ENCODE measurements at regions not wholly inside any gene's neighbourhood (a gene's known extent, or its start where the extent isn't known, plus 50 kb on each side); places are given as distances from the start of the nearest gene placed in this dataset.

DNA sequence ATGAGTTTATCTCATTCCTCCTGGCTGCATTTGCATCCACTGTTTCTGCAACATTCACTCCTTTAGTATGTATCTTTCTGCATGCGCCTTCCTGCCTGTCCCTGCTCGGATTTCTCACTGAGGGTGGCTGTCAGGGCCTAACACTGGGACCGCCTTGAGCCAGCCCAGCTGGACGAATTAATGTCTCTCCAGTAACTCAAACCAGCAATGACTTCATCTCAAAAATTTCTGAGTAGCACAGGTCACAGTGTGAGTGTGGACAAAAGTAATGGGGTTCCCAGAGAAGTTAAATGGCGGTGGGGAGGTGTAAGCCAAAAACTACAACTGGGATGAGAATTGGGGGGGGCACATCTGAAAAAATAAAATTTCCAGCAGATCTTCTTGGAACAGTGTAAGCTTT is 444.0 kb upstream of the MGMT start:
- no peak for DNase-seq (ENCODE audit: extremely low read depth in 1 of 2, low read depth in 1 of 2)

- DNase-seq (ENCODE audit: extremely low read depth in 1 of 2, low read depth in 1 of 2): no peak
Measured at GRCh38 chr10:129024046-129024445, 443.0 kb upstream of the MGMT start.

GRCh38 chr10:129025787-129026186 is 441.3 kb upstream of the MGMT start:
- DNase-seq (ENCODE audit: extremely low read depth in 1 of 2, low read depth in 1 of 2): no peak

DNA sequence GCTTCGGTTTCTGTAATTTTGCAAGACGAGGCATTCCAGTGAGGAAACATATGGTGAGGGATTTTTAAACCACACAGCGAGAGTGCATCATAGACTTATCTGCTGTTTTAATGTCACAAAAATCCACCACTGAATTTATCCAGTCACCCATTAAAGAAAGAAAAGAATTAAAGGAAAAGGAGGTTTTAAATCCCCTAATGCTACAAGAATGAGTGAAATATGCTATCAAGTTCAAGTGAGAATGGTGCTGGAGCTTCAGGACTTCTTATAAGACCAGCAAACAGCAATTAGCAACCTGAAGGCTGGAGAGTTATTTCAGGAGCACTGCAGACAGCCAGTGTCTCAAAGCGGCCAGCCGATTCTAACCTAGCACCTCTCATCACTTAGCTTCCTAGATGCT is 439.1 kb upstream of the MGMT start:
- no peak for DNase-seq (ENCODE audit: extremely low read depth in 1 of 2, low read depth in 1 of 2)

DNA sequence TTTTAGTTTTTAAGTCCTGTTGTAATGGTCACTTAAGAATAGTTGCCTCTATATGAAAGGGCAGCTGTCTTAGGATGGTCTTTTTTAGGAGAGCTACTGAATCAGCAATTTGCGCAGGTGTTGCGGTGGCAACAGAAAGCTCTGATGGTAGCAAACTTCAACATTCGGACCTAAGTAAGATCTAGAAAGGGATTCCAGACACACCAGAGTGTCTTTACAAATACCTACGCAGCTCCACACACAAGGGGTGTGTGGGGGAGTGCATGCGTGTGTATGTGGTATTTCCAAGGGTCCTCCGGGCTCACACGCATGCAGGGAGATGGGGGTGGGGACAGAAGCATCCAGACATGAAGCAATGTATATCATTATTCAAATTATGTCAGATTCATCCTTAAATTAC is 438.6 kb upstream of the MGMT start:
- DNase-seq (ENCODE audit: extremely low read depth in 1 of 2, low read depth in 1 of 2): no peak

- DNase-seq (ENCODE audit: extremely low read depth in 1 of 2, low read depth in 1 of 2): no peak
Measured at GRCh38 chr10:129029051-129029450, 438.0 kb upstream of the MGMT start.

DNA sequence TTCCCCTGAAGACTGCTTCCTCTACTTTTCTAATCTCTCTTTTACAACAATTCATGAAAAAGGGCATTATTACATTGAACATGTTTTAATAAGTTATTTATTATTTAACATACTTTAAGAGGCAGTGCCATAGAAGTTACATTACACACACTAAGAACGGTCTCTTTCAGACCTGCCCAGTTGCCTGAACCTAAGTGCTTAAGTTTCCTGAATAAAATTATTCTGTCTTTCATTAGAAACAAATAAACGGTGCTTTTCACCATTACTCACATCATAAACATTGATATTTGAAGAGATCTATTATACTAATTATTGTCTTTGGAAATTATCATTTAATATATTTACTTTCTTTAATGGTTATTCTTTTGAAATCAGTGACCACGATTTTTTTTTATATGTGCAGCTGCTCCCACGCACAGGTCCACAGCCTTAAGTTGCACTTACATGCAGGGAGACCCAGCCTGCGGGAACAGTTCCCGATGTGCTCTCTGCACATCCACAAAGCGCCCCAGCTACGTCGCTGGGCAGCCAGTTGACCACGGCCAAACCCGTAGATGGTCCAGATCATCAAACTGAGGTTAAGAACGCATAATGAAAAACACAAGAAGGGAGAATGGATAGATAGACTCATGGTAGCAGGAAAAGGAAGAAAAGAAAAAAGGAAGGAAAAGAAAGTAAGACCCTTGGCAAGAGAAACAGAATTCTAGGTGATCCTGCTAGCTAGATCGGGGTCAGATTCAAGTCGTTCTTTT is 437.0 kb upstream of the MGMT start:
- DNase-seq (ENCODE audit: extremely low read depth in 1 of 2, low read depth in 1 of 2): no peak

DNA sequence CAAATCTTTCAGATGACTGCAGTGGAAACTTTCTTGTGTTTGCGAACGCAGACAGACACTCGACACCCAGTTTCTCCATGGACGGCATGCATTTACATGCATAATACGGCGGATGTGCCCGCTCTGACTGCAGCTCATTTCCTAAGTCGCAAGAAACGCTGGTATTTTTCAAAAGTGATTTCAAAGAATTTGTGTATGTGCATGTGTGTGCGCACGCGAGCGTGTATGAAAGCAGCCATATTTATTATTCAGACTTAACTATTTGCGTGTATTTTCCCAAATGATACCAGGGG is 436.5 kb upstream of the MGMT start:
- DNase-seq (ENCODE audit: extremely low read depth in 1 of 2, low read depth in 1 of 2): no peak

GRCh38 chr10:129030996-129031843 is 435.8 kb upstream of the MGMT start:
- peak in 1 of 2 donors; percentile 44 for DNase-seq (ENCODE audit: extremely low read depth in 1 of 2, low read depth in 1 of 2)

DNA sequence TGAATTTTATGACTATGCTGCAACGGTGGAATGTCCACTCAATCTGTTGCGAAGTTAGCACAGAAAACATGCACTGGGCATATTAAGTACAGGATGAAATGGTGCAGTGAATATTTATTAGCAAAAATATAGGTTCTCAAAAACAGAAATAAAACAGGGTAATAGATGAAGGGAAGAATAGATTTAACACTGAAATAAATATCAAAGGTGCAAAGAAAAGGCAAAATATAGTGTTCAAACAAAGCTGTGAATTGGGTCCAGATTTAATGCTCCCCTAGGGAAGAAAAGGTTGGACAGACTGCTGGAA is 435.2 kb upstream of the MGMT start:
- DNase-seq (ENCODE audit: extremely low read depth in 1 of 2, low read depth in 1 of 2): no peak

DNA sequence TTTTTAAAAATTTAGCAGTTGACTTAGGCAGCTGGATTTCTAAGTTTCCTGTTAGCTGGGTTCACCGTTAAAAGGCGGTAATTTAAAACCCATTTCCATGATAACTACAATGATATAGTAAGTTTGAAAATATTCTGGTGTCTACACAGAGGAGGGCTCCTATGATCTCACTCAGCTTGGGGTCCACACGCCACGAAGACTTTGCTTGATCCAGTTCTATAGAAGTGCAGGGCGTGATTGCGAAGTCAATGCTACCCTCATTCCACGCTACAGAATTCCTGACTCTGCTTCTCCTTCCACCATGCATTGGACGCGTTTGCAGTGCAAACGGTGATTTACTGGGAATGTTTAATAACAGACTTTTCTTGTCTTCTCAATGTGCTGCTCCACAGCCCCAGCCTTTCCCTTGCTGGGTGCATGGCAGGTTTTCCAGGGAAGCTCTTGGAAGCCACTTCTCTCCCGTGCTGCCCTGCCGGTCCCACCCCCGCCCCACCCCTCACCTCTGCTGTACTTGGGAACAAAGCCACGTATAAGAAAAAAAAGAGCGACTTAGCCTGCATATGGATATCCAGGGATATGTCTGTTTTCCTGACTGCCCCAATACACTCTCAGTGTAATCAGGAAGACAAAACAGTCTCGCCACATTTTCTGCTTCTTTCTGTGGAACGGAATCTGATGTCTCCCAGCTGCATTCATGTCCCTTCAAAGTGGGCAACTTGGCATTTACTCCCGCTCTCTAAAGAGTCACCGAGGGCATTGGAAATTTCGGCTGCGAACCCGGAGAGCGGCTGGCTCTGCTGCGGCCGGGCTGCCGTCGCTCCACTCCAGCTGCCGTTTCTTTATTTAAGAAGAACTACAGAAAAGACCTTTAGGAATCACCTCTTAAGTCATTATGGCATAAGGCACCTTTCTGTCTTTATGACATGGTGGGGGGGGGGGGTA is 434.4 kb upstream of the MGMT start:
- DNase-seq (ENCODE audit: extremely low read depth in 1 of 2, low read depth in 1 of 2): no peak

DNA sequence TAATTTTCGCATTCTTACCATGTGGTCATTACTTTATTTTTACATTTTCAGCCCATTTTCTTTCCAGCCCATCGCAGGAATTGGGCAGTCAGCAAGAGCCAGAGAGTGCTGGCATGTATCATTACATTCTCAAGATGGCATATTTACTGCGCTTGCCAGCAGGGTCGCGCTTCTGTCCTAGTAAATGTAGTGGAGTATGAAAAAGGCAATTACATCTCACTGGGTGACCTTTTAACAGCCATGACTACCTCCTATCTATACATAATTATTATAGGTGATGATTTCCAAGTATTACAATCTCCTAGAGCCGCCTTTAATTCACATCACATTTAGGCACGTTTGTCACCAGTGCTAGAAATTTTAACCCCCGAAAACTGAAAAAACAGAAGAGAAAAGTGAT is 433.7 kb upstream of the MGMT start:
- no peak for DNase-seq (ENCODE audit: extremely low read depth in 1 of 2, low read depth in 1 of 2)

GRCh38 chr10:129033790-129034272 is 433.2 kb upstream of the MGMT start:
- DNase-seq (ENCODE audit: extremely low read depth in 1 of 2, low read depth in 1 of 2): no peak

- DNase-seq (ENCODE audit: extremely low read depth in 1 of 2, low read depth in 1 of 2): peak; percentile 18 to 44
Measured at GRCh38 chr10:129035052-129035827, 431.8 kb upstream of the MGMT start.

GRCh38 chr10:129038522-129038921 is 428.5 kb upstream of the MGMT start:
- no peak for DNase-seq (ENCODE audit: extremely low read depth in 1 of 2, low read depth in 1 of 2)

- no peak for DNase-seq (ENCODE audit: extremely low read depth in 1 of 2, low read depth in 1 of 2)
Measured at GRCh38 chr10:129039406-129040370, 427.4 kb upstream of the MGMT start.

GRCh38 chr10:129040377-129040776 is 426.7 kb upstream of the MGMT start:
- no peak for DNase-seq (ENCODE audit: extremely low read depth in 1 of 2, low read depth in 1 of 2)

GRCh38 chr10:129041916-129042315 is 425.1 kb upstream of the MGMT start:
- no peak for DNase-seq (ENCODE audit: extremely low read depth in 1 of 2, low read depth in 1 of 2)

DNA sequence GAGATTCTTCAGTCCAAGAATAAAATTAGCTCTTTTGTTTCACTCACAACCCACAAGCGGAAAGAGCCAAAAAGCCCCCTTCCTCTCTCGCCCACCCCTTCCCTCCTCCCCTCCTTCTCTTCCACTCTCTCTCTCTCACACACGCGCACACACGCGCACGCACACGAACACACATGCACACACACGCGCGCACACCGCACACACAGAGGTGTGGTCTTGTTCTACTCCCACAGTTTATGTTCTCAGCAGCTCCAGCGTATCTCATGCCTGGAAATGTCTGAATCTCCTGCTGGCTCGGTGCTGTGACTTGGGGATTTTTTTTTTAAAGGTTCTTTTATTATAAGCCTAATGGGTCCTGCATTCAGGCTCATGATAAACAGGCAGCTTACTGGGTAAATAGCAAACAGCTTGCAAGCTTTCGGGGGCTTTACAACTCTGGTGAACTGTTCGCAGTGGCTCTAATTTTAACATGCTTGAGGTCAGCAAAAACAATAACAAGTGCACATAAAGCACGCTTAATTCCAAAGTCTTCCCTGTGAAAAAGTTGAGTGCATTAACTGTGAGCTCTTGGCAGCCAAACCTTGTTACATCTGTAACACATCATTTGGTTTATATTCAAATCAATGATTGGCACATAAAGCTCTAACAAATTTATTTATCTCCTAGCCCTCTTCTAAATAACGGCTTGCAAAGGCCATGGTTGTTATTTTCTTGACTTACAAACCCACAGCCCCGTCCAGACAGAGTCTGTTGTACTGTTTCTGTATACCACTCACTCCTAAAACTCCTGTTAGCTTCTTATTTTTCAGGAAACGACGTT is 424.1 kb upstream of the MGMT start:
- no peak for DNase-seq (ENCODE audit: extremely low read depth in 1 of 2, low read depth in 1 of 2)

Measured in activated CD8-positive, alpha-beta memory T cell treated with anti-CD3 and anti-CD28 coated beads for 1 hour (primary cell).